ENCODE measurements at regions not wholly inside any gene's neighbourhood (a gene's known extent, or its start where the extent isn't known, plus 50 kb on each side); places are given as distances from the start of the nearest gene placed in this dataset.
A peak's percentile ranks its signal among the peaks of the same experiment; 100 is the strongest.

- H3K27ac ChIP-seq: no peak overlapping the region
- no peak overlapping the region for H2AFZ ChIP-seq
- H3K36me3 ChIP-seq (ENCODE audit: control insufficient read depth, insufficient read depth, low read length): no peaks in the 10 kb centered on the region
- H3K9ac ChIP-seq: no peak overlapping the region
- no peak for TF ChIP-seq CTCF (IDR thresholded peaks at IDR 0.05)
- no peaks in the 10 kb centered on the region for H3K27me3 ChIP-seq (ENCODE audit: control insufficient read depth, insufficient read depth, low read length)
- H3K4me3 ChIP-seq (ENCODE audit: low read depth, low read length): no peak overlapping the region
- no peaks in the 10 kb centered on the region for H3K79me2 ChIP-seq
- H3K4me2 ChIP-seq (ENCODE audit: low read length): no peak overlapping the region
- H3K9me3 ChIP-seq (ENCODE audit: control insufficient read depth, low read length): no peaks in the 10 kb centered on the region
- H3K4me1 ChIP-seq: no peaks in the 10 kb centered on the region
Observed at GRCh38 chr1:83673312-83673711, 325.6 kb downstream of the TTLL7 start.

DNA sequence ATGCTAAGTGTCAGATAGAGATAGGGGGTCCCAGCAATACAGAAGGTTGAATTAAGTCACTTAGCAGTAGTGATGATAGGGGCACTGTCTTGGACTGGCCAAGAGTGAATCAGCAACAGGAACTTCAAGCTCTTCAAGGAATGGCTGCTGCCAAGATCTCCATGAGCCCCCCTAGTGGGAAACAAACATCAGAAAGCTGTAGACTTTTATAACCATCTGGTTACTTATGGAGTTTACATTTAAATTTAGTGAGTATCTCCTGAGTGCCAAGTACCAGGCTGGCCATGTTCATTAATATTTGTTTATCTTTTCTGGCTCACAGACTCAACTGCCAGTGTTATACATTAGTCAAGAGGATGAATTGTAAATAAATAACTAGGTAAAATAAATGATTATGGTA lies 327.3 kb downstream of the TTLL7 start:
- Histone ChIP-seq H3K27ac (no peak overlapping the region), H3K4me1 (no peaks in the 10 kb centered on the region), H3K36me3 (ENCODE audit: control insufficient read depth, insufficient read depth, low read length) (no peaks in the 10 kb centered on the region), H3K4me3 (ENCODE audit: low read depth, low read length) (no peak overlapping the region), H2AFZ (no peak overlapping the region), H3K9ac (no peak overlapping the region), H3K4me2 (ENCODE audit: low read length) (no peak overlapping the region), H3K27me3 (ENCODE audit: control insufficient read depth, insufficient read depth, low read length) (no peaks in the 10 kb centered on the region), H3K9me3 (ENCODE audit: control insufficient read depth, low read length) (no peaks in the 10 kb centered on the region), H3K79me2 (no peaks in the 10 kb centered on the region)
- no peak for TF ChIP-seq CTCF (IDR thresholded peaks at IDR 0.05)

DNA sequence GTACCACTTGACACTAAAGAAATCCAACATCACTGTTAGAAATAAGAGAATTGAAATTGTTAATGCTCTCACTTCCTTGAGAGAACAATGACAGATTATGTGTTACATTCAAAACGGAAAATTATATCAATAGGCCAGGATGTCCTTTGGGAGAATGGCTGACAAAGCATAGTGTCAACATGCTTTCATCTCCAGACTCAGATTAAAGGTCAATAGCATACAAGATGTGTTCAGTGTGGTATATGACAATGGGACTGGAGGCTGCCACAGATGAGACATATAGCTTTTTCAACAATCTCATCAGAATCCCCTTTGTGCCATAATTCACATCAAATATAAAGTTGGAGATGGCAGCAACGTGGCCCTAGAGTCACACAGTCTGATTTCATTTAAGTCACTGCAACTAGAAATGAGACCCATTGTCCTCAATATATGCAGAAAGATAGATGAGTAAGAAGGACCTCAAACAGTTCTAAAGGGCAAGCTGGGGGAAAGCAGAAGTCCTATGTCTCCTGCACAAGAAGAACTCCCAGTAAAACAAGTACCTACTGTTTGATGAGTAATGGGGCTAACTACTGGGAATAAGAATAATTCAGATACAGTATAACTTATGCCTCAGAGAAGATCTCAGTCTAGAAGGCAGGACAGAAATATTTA lies 327.9 kb downstream of the TTLL7 start:
- H3K9me3 ChIP-seq (ENCODE audit: control insufficient read depth, low read length): no peaks in the 10 kb centered on the region
- H3K4me3 ChIP-seq (ENCODE audit: low read depth, low read length): no peak overlapping the region
- no peaks in the 10 kb centered on the region for H3K4me1 ChIP-seq
- no peaks in the 10 kb centered on the region for H3K36me3 ChIP-seq (ENCODE audit: control insufficient read depth, insufficient read depth, low read length)
- no peaks in the 10 kb centered on the region for H3K79me2 ChIP-seq
- no peak overlapping the region for H3K4me2 ChIP-seq (ENCODE audit: low read length)
- TF ChIP-seq CTCF (IDR thresholded peaks at IDR 0.05): no peak
- H3K9ac ChIP-seq: no peak overlapping the region
- no peak overlapping the region for H2AFZ ChIP-seq
- no peaks in the 10 kb centered on the region for H3K27me3 ChIP-seq (ENCODE audit: control insufficient read depth, insufficient read depth, low read length)
- H3K27ac ChIP-seq: no peak overlapping the region

GRCh38 chr1:83641796-83642443 lies 357.0 kb downstream of the TTLL7 start:
- peaks cover 2% of the 10 kb centered on the region for H3K4me1 ChIP-seq

More at GRCh38 chr1:83641796-83642443, 357.0 kb downstream of the TTLL7 start:
- Histone ChIP-seq H2AFZ (peak overlapping the region; percentile 68), H3K36me3 (ENCODE audit: control insufficient read depth, insufficient read depth, low read length) (no peaks in the 10 kb centered on the region), H3K9me3 (ENCODE audit: control insufficient read depth, low read length) (no peaks in the 10 kb centered on the region), H3K79me2 (no peaks in the 10 kb centered on the region), H3K4me3 (ENCODE audit: low read depth, low read length) (no peak overlapping the region), H3K27me3 (ENCODE audit: control insufficient read depth, insufficient read depth, low read length) (no peaks in the 10 kb centered on the region), H3K27ac (peak overlapping the region; percentile 19), H3K9ac (no peak overlapping the region), H3K4me2 (ENCODE audit: low read length) (no peak overlapping the region)
- TF ChIP-seq CTCF (IDR thresholded peaks at IDR 0.05): no peak

All from parathyroid adenoma (tissue), 2 donors.